Lung (tissue), 11 donors: ENCODE measurements at regions not wholly inside any gene's neighbourhood (a gene's known extent, or its start where the extent isn't known, plus 50 kb on each side); places are given as distances from the start of the nearest gene placed in this dataset.
A peak's percentile ranks its signal among the peaks of the same experiment; 100 is the strongest.

Experiments used
- ATAC-seq: fragments of 200-7000 bp; cut with Tn5 transposase; one replicate; pipeline ENCODE4 v1.9.1; 2020; ENCODE audit warnings: moderate number of reproducible peaks; ENCODE audit not compliant: insufficient read depth, low FRiP score
- DNase-seq, 3 donors: peaks; one replicate each; pipeline ENCODE4 v3.0.0-alpha.2; 2013 to 2017
- H3K27ac ChIP-seq, 2 donors: one replicate each; pipeline ENCODE4 v1.5.1; 2013; ENCODE audit warnings: mild to moderate bottlenecking in 2 of 2, moderate library complexity in 2 of 2, control low read depth in 1 of 2, inconsistent platforms in 1 of 2, low read depth in 1 of 2, low read length in 1 of 2
- H3K27me3 ChIP-seq, 3 donors: one replicate each; pipeline ENCODE4 v1.5.1; 2013; ENCODE audit warnings: low read length in 2 of 3; ENCODE audit not compliant: control insufficient read depth in 3 of 3, insufficient read depth in 3 of 3
- H3K36me3 ChIP-seq, 4 donors: one replicate each; pipeline ENCODE4 v1.5.1; 2013; ENCODE audit warnings: low read length in 4 of 4, mild to moderate bottlenecking in 1 of 4, moderate library complexity in 1 of 4; ENCODE audit not compliant: control insufficient read depth in 4 of 4, insufficient read depth in 4 of 4
- H3K4me1 ChIP-seq, 5 donors: one replicate each; pipeline ENCODE4 v1.5.1; 2013; ENCODE audit warnings: low read length in 5 of 5, mild to moderate bottlenecking in 2 of 5, moderate library complexity in 1 of 5; ENCODE audit not compliant: control insufficient read depth in 5 of 5, insufficient read depth in 5 of 5
- H3K4me3 ChIP-seq: one replicate; pipeline ENCODE4 v1.5.1; 2013; ENCODE audit warnings: mild to moderate bottlenecking, control low read depth, moderate library complexity
- H3K9ac ChIP-seq, 2 donors: one replicate each; pipeline ENCODE4 v1.5.1; 2013; ENCODE audit warnings: low read length in 2 of 2, control low read depth in 1 of 2; ENCODE audit not compliant: insufficient read depth in 1 of 2
- H3K9me3 ChIP-seq, 4 donors: one replicate each; pipeline ENCODE4 v1.5.1; 2013; ENCODE audit warnings: low read length in 3 of 4, mild to moderate bottlenecking in 1 of 4, moderate library complexity in 1 of 4; ENCODE audit not compliant: control insufficient read depth in 4 of 4, insufficient read depth in 3 of 4
- WGBS, 2 donors: extraction: QIAGEN DNeasy Blood & Tissue Kit; methylation state at CpG; one replicate each; pipeline ENCODE4 v1.1.7; 2013; 5-methylcytosine and 5-hydroxymethylcytosine counted together
- TF ChIP-seq, protein P1 (sequence below): IDR thresholded peaks from 2 replicates; pipeline ENCODE4 v1.5.1; 2012; ENCODE audit warnings: mild to moderate bottlenecking; ENCODE audit errors: control extremely low read depth, extremely low read depth
- donor health status: control.
- donor health status: control.
- donor health status: Bipolar disorder and iron deficiency.
- donor health status: healthy.
- donor health status: DM: yes; HTN: yes; CAD: no.

DNA sequence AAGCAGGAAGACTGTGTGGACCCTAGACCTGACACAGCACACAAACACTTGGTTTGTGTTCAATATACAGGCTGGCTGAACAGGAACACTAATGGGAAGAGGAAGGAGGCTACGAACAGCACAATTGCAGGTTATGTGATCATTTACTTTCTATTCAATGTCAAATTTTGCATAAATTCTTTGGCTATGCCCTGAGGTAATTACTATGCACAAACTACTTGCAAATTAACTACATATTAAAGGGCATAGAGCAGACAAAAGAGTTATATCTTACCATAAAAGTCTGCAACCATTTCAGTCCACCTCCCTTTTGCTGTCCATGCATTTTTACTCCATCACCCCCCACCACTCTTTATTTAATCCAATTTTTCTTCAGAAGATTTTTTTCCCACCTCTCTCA lies 291.2 kb upstream of the TMTC1 start:
- TF ChIP-seq, protein P1, sequence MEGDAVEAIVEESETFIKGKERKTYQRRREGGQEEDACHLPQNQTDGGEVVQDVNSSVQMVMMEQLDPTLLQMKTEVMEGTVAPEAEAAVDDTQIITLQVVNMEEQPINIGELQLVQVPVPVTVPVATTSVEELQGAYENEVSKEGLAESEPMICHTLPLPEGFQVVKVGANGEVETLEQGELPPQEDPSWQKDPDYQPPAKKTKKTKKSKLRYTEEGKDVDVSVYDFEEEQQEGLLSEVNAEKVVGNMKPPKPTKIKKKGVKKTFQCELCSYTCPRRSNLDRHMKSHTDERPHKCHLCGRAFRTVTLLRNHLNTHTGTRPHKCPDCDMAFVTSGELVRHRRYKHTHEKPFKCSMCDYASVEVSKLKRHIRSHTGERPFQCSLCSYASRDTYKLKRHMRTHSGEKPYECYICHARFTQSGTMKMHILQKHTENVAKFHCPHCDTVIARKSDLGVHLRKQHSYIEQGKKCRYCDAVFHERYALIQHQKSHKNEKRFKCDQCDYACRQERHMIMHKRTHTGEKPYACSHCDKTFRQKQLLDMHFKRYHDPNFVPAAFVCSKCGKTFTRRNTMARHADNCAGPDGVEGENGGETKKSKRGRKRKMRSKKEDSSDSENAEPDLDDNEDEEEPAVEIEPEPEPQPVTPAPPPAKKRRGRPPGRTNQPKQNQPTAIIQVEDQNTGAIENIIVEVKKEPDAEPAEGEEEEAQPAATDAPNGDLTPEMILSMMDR = no peak
- WGBS, 2 donors = 60 to 80% methylated on average over 1 of the region's 1 CpG
- H3K9ac ChIP-seq = no peak overlapping the region
- peaks cover 0 to 4% (median 0%) of the 10 kb centered on the region in 4 donors for H3K9me3 ChIP-seq
- no peak for DNase-seq
- H3K36me3 ChIP-seq = no peaks in the 10 kb centered on the region
- no peak overlapping the region for H3K4me3 ChIP-seq
- no peak overlapping the region for H3K27ac ChIP-seq
- H3K27me3 ChIP-seq = no peaks in the 10 kb centered on the region
- no peak for ATAC-seq
- no peaks in the 10 kb centered on the region for H3K4me1 ChIP-seq

DNA sequence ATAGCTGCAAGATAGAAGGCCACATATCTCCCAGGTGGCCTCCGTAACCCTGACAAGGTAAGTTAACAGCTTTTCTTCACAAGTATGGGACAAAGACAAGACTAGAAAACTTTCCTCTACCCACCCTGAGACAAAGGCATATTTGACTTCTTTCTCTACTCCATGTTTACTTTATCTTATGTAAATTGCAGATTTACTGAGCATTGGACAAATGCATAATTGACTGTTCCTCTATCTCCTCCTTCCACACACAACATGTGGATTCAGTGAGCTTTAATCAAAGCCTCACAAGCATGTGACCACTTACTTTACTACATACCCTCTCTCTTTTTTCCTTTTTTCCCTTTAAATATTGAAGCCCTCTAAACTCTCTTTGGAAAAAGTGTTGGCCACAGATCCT lies 289.1 kb upstream of the TMTC1 start:
- peaks cover 0 to 4% (median 0%) of the 10 kb centered on the region in 4 donors for H3K9me3 ChIP-seq
- ATAC-seq (no peak), DNase-seq (no peak)

DNA sequence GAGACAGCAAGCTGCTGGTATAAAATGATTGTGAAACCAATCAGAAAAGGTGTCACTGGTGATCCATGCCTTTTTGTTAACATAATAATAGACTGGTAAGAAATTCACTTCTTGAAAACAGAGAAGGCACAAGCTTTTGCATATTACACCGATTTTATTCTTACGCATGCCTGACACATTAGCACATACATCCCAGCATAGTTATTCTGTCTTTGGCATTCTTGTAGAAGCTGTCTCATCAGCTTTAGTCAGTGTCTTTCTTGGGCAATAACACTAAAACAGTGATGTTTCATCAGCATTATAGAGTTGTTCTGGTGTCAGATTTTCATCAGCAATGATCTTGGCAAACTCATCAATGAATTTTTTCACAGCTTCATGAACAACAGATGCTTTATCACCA lies 283.4 kb upstream of the TMTC1 start:
- Histone ChIP-seq H3K36me3 (no peaks in the 10 kb centered on the region), H3K9ac (no peak overlapping the region), H3K9me3 (no peaks in the 10 kb centered on the region), H3K4me3 (no peak overlapping the region), H3K27me3 (no peaks in the 10 kb centered on the region), H3K27ac (no peak overlapping the region), H3K4me1 (peaks cover 0 to 5% (median 0%) of the 10 kb centered on the region in 5 donors)
- ATAC-seq = no peak
- TF ChIP-seq, protein P1 = no peak
- 97 to 99% methylated on average over 2 of the region's 2 CpGs for WGBS, 2 donors
- DNase-seq = no peak

More for the DNA sequence above, 289.1 kb upstream of the TMTC1 start:
- Histone ChIP-seq H3K27me3 (no peaks in the 10 kb centered on the region), H3K27ac (no peak overlapping the region), H3K4me3 (no peak overlapping the region), H3K9ac (no peak overlapping the region), H3K36me3 (no peaks in the 10 kb centered on the region), H3K4me1 (no peaks in the 10 kb centered on the region)
- 88 to 91% methylated on average over 1 of the region's 1 CpG for WGBS, 2 donors
- TF ChIP-seq, protein P1 = no peak

DNA sequence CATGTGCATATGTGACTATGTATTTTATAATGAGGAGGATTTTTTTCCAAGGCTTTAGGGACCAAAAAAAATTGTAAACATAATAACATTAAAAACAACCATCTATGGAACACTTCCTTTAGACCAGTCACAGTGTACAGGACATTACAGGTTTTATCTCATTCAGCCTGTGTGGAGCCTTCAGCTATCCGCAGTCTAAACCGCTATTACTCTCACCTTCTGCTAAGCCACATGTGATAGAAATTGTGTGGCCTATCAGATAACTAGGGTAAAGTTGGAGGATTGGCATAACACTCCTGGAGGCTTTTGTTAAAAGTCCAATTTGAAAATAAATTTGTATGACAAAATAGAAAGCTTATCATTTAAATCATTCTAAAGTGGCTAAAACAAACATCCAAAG lies 281.2 kb upstream of the TMTC1 start:
- Histone ChIP-seq H3K27ac (no peak overlapping the region), H3K9me3 (no peaks in the 10 kb centered on the region), H3K36me3 (no peaks in the 10 kb centered on the region), H3K4me3 (no peak overlapping the region), H3K4me1 (peaks cover 0 to 5% (median 0%) of the 10 kb centered on the region in 5 donors), H3K27me3 (no peaks in the 10 kb centered on the region), H3K9ac (no peak overlapping the region)
- DNase-seq (peak in 1 of 3 donors; percentile 5), ATAC-seq (no peak)
- WGBS, 2 donors = 70 to 98% methylated on average over 2 of the region's 2 CpGs
- TF ChIP-seq, protein P1 = no peak
